ENCODE measurements at regions not wholly inside any gene's neighbourhood (a gene's known extent, or its start where the extent isn't known, plus 50 kb on each side); places are given as distances from the start of the nearest gene placed in this dataset.

- no peaks in the 10 kb centered on the region for H3K79me2 ChIP-seq (replicated peaks; ENCODE audit: insufficient read depth, low read length)
- no peak for TF ChIP-seq REST (IDR thresholded peaks at IDR 0.05; ENCODE audit: borderline replicate concordance)
- TF ChIP-seq TAF1 (IDR thresholded peaks at IDR 0.05; ENCODE audit: low read depth), result no peak
- no peak for TF ChIP-seq EZH2 (IDR thresholded peaks at IDR 0.05; ENCODE audit: borderline replicate concordance, insufficient read depth, low read length, poor library complexity, severe bottlenecking)
- no peak for TF ChIP-seq CTCF (IDR thresholded peaks at IDR 0.05; ENCODE audit: poor library complexity, severe bottlenecking)
- no peak for TF ChIP-seq MXI1 (conservative IDR thresholded peaks at IDR 0.05; ENCODE audit: poor library complexity, severe bottlenecking)
- TF ChIP-seq RAD21 (conservative IDR thresholded peaks at IDR 0.05), result no peak
- no peak for TF ChIP-seq EP300 (conservative IDR thresholded peaks at IDR 0.05; ENCODE audit: poor library complexity, severe bottlenecking)
- no peak for TF ChIP-seq POLR2AphosphoS5 (IDR thresholded peaks at IDR 0.05)
- no peak for TF ChIP-seq SMC3 (conservative IDR thresholded peaks at IDR 0.05; ENCODE audit: poor library complexity)
Observed at GRCh38 chr14:98231210-98231609, 1040.8 kb downstream of the BCL11B start.

GRCh38 chr14:98233656-98234055 lies 1038.3 kb downstream of the BCL11B start:
- Histone ChIP-seq H3K4me3 (ENCODE audit: low read length) (no peak overlapping the region), H3F3A (ENCODE audit: insufficient read depth, low read length, poor library complexity, severe bottlenecking) (no peaks in the 10 kb centered on the region), H3K4me2 (ENCODE audit: low read length) (no peak overlapping the region), H3K9me2 (ENCODE audit: insufficient read depth, low read length) (no peaks in the 10 kb centered on the region), H3K79me2 (replicated peaks; ENCODE audit: insufficient read depth, low read length) (no peaks in the 10 kb centered on the region), H3K27me3 (ENCODE audit: insufficient read depth, low read depth, low read length) (no peaks in the 10 kb centered on the region), H3K9me3 (ENCODE audit: low read length) (no peaks in the 10 kb centered on the region), H3K9ac (ENCODE audit: low read length) (no peak overlapping the region), H2AFZ (ENCODE audit: low read depth, low read length) (no peak overlapping the region), H4K20me1 (ENCODE audit: insufficient read depth) (no peaks in the 10 kb centered on the region), H3K27ac (ENCODE audit: low read length) (no peak overlapping the region), H3K36me3 (ENCODE audit: insufficient read depth, low read length) (no peaks in the 10 kb centered on the region)
- no peak for TF ChIP-seq EP300 (conservative IDR thresholded peaks at IDR 0.05; ENCODE audit: poor library complexity, severe bottlenecking)
- TF ChIP-seq MXI1 (conservative IDR thresholded peaks at IDR 0.05; ENCODE audit: poor library complexity, severe bottlenecking), result no peak
- TF ChIP-seq EZH2 (IDR thresholded peaks at IDR 0.05; ENCODE audit: borderline replicate concordance, insufficient read depth, low read length, poor library complexity, severe bottlenecking), result no peak

More at GRCh38 chr14:98231210-98231609, 1040.8 kb downstream of the BCL11B start:
- no peak overlapping the region for H3K27ac ChIP-seq (ENCODE audit: low read length)
- no peak overlapping the region for H3K9ac ChIP-seq (ENCODE audit: low read length)
- no peak overlapping the region for H3K4me3 ChIP-seq (ENCODE audit: low read length)
- H3K27me3 ChIP-seq (ENCODE audit: insufficient read depth, low read depth, low read length), result no peaks in the 10 kb centered on the region
- no peaks in the 10 kb centered on the region for H4K20me1 ChIP-seq (ENCODE audit: insufficient read depth)
- no peaks in the 10 kb centered on the region for H3F3A ChIP-seq (ENCODE audit: insufficient read depth, low read length, poor library complexity, severe bottlenecking)
- H2AFZ ChIP-seq (ENCODE audit: low read depth, low read length), result no peak overlapping the region
- H3K4me2 ChIP-seq (ENCODE audit: low read length), result no peak overlapping the region
- no peaks in the 10 kb centered on the region for H3K9me2 ChIP-seq (ENCODE audit: insufficient read depth, low read length)
- no peaks in the 10 kb centered on the region for H3K9me3 ChIP-seq (ENCODE audit: low read length)
- no peaks in the 10 kb centered on the region for H3K36me3 ChIP-seq (ENCODE audit: insufficient read depth, low read length)

Data from neural cell (in vitro differentiated cells).